Stimulated activated memory B cell treated with anti-CD40 and anti-IgM and Interleukin-4, amounts not matched to agents 10 μg/mL and 1 μg/mL and 100 μg/mL, for 72 hours (primary cell): ENCODE measurements at regions not wholly inside any gene's neighbourhood (a gene's known extent, or its start where the extent isn't known, plus 50 kb on each side); places are given as distances from the start of the nearest gene placed in this dataset.
"Not testable (repeated sequence)": the region's sequence is repeated elsewhere in the genome, so short reads cannot be mapped to it uniquely, and the experiment has no call there.

ENCODE experiments used
- ATAC-seq: fragments of 150-1000 bp; cut with Tn5 transposase; 2 replicates; pipeline ENCODE4 v1.10.0; 2021
- H3K27ac Mint-ChIP-seq: one replicate; pipeline ENCODE4 v1.8.0; 2022; ENCODE audit warnings: mild to moderate bottlenecking, mixed read lengths
- H3K27me3 Mint-ChIP-seq: one replicate; pipeline ENCODE4 v1.8.0; 2022; ENCODE audit warnings: mixed read lengths
- H3K36me3 Mint-ChIP-seq: one replicate; pipeline ENCODE4 v1.8.0; 2022; ENCODE audit warnings: mixed read lengths
- H3K4me1 Mint-ChIP-seq: one replicate; pipeline ENCODE4 v1.8.0; 2022; ENCODE audit warnings: mixed read lengths
- H3K4me3 Mint-ChIP-seq: one replicate; pipeline ENCODE4 v1.8.0; 2022; ENCODE audit warnings: mild to moderate bottlenecking, moderate library complexity, mixed read lengths
- H3K9me3 Mint-ChIP-seq: one replicate; pipeline ENCODE4 v1.8.0; 2022; ENCODE audit warnings: mixed read lengths

GRCh38 chr9:84054341-84055010, 73.9 kb downstream of the RMI1 start:
- Mint-ChIP-seq H3K27ac (no peak overlapping the region), H3K27me3 (peaks cover 27% of the 10 kb centered on the region), H3K36me3 (no peaks in the 10 kb centered on the region), H3K4me3 (no peak overlapping the region), H3K4me1 (no peaks in the 10 kb centered on the region), H3K9me3 (no peaks in the 10 kb centered on the region)
- ATAC-seq, result no peak

DNA sequence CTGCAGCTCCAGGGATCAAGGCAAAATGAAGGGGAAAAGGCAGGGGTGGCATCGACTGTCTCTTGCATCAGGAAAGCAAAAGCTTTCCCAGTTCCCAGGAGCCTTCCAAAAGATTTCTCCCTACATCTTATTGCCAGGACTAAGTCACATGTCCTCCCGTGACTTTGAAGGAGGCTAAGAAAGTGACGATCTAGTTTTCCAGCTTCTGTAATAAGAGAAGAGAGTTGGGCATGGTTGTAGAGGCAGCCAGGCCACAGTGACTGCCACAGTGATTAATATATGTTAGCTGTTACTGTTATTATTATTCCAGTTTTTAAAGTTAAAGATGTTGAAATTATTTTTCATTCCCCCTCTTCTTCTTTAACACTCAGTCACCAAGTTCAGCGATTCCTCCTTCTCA, 77.1 kb downstream of the RMI1 start:
- H3K27ac Mint-ChIP-seq, result no peak overlapping the region
- no peaks in the 10 kb centered on the region for H3K36me3 Mint-ChIP-seq
- no peak overlapping the region for H3K4me3 Mint-ChIP-seq
- no peaks in the 10 kb centered on the region for H3K4me1 Mint-ChIP-seq
- no peak for ATAC-seq
- H3K9me3 Mint-ChIP-seq, result no peaks in the 10 kb centered on the region
- peaks cover 26% of the 10 kb centered on the region for H3K27me3 Mint-ChIP-seq

DNA sequence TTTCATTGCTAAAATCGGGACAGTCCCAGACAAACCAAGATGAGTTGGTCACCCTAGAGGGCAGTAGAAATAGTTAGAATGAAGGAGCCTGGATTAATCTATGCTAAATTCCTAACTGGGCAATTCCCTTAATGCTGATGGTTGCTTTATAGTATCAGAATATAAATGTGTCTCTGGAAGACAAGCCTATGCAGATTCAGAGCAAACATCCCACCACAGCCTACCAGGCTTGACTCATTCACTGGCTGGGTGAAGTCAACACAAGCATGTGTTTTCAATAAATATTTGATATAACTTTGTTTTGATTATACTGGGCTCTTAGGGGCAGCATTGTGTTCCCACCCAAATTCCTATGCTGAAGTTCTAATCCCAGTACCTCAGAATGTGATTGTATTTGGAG, 79.3 kb downstream of the RMI1 start:
- Mint-ChIP-seq H3K9me3 (no peaks in the 10 kb centered on the region), H3K4me3 (no peak overlapping the region), H3K4me1 (no peaks in the 10 kb centered on the region), H3K27me3 (peaks cover 26% of the 10 kb centered on the region), H3K36me3 (no peaks in the 10 kb centered on the region), H3K27ac (no peak overlapping the region)
- no peak for ATAC-seq

- no peaks in the 10 kb centered on the region for H3K4me1 Mint-ChIP-seq
- peaks cover 26% of the 10 kb centered on the region for H3K27me3 Mint-ChIP-seq
- no peaks in the 10 kb centered on the region for H3K36me3 Mint-ChIP-seq
- H3K27ac Mint-ChIP-seq, result no peak overlapping the region
- no peak for ATAC-seq
- no peak overlapping the region for H3K4me3 Mint-ChIP-seq
- H3K9me3 Mint-ChIP-seq, result no peaks in the 10 kb centered on the region
These were observed 81.1 kb downstream of the RMI1 start for GRCh38 chr9:84061613-84062193.

DNA sequence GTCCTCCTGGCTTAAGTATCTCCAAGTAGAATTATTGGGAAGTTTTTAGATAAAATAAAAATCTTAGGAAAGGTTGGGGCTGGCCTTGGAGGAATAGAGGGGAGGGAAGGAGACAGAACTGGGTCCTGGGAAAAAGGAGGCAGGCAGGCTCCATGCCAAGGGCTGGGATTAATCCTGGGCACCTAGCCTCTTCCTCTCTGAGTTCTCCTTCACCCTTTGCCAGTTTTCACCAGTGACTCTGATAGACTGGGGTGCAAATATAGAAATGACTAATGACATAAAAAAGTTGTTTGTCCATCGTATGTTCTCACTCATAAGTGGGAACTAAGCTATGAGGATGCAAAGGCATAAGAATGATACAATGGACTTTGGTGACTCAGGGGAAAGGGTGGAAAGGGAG, 81.9 kb downstream of the RMI1 start:
- Mint-ChIP-seq H3K27ac (no peak overlapping the region), H3K36me3 (no peaks in the 10 kb centered on the region), H3K4me3 (no peak overlapping the region), H3K4me1 (no peaks in the 10 kb centered on the region), H3K27me3 (peaks cover 26% of the 10 kb centered on the region), H3K9me3 (no peaks in the 10 kb centered on the region)
- no peak for ATAC-seq

GRCh38 chr9:84067821-84068220, 87.2 kb downstream of the RMI1 start:
- H3K27ac Mint-ChIP-seq, result no peak overlapping the region
- H3K27me3 Mint-ChIP-seq, result no peaks in the 10 kb centered on the region
- no peaks in the 10 kb centered on the region for H3K36me3 Mint-ChIP-seq
- H3K4me3 Mint-ChIP-seq, result no peak overlapping the region
- no peaks in the 10 kb centered on the region for H3K9me3 Mint-ChIP-seq
- no peaks in the 10 kb centered on the region for H3K4me1 Mint-ChIP-seq
- ATAC-seq, result no peak

- Mint-ChIP-seq H3K9me3 (no peaks in the 10 kb centered on the region), H3K27me3 (no peaks in the 10 kb centered on the region), H3K27ac (no peak overlapping the region), H3K4me3 (no peak overlapping the region), H3K4me1 (no peaks in the 10 kb centered on the region), H3K36me3 (no peaks in the 10 kb centered on the region)
- no peak for ATAC-seq
These were observed 88.3 kb downstream of the RMI1 start for GRCh38 chr9:84068872-84069271.

- no peak overlapping the region for H3K27ac Mint-ChIP-seq
- no peak for ATAC-seq
- peaks cover 6% of the 10 kb centered on the region for H3K4me1 Mint-ChIP-seq
- no peak overlapping the region for H3K4me3 Mint-ChIP-seq
- no peaks in the 10 kb centered on the region for H3K36me3 Mint-ChIP-seq
- no peaks in the 10 kb centered on the region for H3K9me3 Mint-ChIP-seq
- peaks cover 8% of the 10 kb centered on the region for H3K27me3 Mint-ChIP-seq
These were observed 90.0 kb downstream of the RMI1 start for GRCh38 chr9:84070590-84070989.

DNA sequence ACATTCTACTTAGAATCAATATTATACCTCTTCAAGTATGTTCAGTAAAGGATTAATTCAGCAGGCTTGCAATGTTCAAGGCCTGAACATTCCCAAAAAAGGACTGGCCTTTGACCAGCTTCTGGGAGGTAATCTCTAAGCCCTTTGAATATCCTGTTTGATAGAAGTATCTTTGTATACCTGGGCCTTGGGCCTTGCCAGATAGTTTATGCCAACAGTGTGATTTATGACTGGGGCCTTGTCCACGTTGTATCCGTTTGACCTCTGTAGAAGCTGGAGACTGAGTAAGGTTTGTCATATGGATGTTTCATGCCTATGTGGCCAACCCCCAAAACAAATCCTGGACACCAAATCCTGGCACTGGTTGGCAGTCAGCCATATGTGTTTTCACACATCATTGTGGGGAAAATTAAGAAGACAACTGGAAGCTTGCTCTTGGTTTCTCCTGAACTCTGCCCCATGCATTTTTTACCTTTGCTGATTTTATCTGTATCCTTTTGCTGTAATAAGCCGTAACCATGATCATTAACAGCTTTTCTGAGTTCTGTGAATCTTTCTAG, 92.1 kb downstream of the RMI1 start:
- no peak overlapping the region for H3K4me3 Mint-ChIP-seq
- no peaks in the 10 kb centered on the region for H3K36me3 Mint-ChIP-seq
- no peak overlapping the region for H3K27ac Mint-ChIP-seq
- H3K9me3 Mint-ChIP-seq, result peaks cover 3% of the 10 kb centered on the region
- ATAC-seq, result no peak
- H3K27me3 Mint-ChIP-seq, result peaks cover 16% of the 10 kb centered on the region
- H3K4me1 Mint-ChIP-seq, result peaks cover 6% of the 10 kb centered on the region

DNA sequence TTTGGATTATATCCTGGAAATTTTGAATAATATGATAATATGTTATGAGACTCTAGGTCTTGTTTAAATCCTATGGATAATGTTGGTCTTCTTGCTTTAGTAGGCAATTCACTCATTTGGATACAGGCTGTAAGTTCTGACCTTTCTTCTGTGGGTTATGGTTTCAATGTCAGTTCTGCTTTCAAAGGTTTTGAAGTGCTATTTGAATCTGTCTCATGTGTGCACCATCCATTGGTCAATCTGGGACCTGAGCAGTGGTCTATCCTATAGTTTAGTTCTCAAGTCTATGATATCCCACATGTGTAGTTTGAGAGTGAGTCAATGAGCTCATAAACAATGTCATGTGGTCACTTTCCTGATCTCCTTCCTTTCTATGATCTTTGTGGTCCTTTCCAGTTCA, 94.4 kb downstream of the RMI1 start:
- Mint-ChIP-seq H3K27me3 (peaks cover 27% of the 10 kb centered on the region), H3K27ac (no peak overlapping the region), H3K4me1 (peaks cover 6% of the 10 kb centered on the region), H3K4me3 (no peak overlapping the region), H3K9me3 (peaks cover 6% of the 10 kb centered on the region), H3K36me3 (no peaks in the 10 kb centered on the region)
- ATAC-seq, result peak; percentile 72

- Mint-ChIP-seq H3K27me3 (peaks cover 27% of the 10 kb centered on the region), H3K27ac (no peak overlapping the region), H3K36me3 (no peaks in the 10 kb centered on the region), H3K4me3 (no peak overlapping the region), H3K4me1 (peaks cover 6% of the 10 kb centered on the region), H3K9me3 (peaks cover 6% of the 10 kb centered on the region)
- ATAC-seq, result no peak
These were observed 95.8 kb downstream of the RMI1 start for GRCh38 chr9:84076384-84076783.

DNA sequence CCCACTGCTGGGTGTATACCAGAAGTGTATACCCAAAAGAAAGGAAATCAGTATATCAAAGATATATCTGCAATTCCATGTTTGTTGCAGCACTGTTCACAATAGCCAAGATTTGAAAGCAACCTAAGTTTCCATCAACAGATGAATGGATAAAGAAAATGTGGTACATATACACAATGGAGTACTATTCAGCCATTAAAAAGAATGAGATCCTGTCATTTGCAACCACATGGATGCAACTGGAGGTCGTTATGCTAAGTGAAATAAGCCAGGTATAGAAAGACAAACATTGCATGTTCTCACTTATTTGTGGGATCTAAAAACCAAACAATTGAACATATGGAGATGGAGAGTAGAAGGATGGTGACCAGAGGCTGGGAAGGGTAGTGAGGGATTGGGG, 97.2 kb downstream of the RMI1 start:
- not testable (repeated sequence) for H3K4me1 Mint-ChIP-seq, H3K36me3 Mint-ChIP-seq, H3K4me3 Mint-ChIP-seq, H3K27ac Mint-ChIP-seq, ATAC-seq, H3K9me3 Mint-ChIP-seq
- peaks cover 27% of the 10 kb centered on the region for H3K27me3 Mint-ChIP-seq

DNA sequence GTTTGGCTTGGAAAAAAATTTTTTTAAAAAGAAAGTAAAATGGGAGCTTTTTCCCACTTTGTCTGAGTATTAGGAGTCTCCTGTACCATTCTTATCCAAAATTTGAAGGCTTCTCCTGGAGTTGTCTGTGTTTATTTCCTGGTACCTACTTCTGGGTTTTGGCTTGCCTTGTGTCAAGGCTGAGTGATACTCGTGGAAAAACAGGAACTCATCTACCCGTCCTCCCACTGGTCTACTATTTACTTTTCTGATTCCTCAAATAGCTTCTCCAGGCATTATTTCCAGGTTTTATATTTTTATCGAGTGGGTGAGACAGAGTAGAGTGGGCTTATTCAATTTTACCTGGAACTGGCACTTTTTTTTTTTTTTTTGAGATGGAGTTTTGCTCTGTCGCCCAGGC, 99.4 kb downstream of the RMI1 start:
- Mint-ChIP-seq H3K4me3 (no peak overlapping the region), H3K9me3 (peaks cover 6% of the 10 kb centered on the region), H3K27ac (no peak overlapping the region), H3K27me3 (peaks cover 20% of the 10 kb centered on the region), H3K4me1 (no peaks in the 10 kb centered on the region), H3K36me3 (no peaks in the 10 kb centered on the region)
- no peak for ATAC-seq

DNA sequence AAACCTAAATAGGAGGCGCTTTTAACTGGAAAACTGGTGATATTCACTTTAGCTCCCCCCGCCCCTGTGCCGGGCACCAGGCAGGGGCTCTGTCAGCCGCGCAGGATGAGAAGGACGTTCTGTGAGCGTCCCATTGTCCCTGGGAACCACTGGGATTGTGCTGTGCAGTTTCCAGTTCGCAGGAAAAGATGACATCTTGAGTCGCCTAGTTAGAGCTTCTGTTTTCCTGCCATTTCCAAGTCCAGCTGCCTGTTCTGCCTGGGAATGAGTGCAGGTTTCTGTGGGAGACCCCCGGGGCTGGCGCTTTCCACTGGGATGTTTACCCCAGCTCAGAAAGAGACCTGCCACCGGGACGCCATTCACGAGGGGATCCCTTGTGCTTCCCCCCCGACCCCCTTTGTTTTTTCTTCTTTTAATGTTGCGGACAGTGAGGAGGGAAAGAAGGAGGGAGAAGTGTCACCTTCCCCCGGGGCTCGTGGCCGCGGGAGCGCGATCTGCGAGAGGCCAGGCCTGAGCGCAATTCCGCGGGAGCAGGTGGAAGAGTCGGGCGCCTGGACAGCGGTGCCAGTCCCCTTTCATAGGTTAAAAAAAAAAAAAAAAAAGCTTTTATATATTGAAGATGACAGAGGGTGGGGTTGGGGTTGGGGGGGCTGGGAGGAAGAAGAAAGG, 121.5 kb downstream of the RMI1 start:
- Mint-ChIP-seq H3K4me1 (no peaks in the 10 kb centered on the region), H3K36me3 (no peaks in the 10 kb centered on the region), H3K4me3 (no peak overlapping the region), H3K27me3 (peaks cover 42% of the 10 kb centered on the region), H3K9me3 (no peaks in the 10 kb centered on the region), H3K27ac (no peak overlapping the region)
- no peak for ATAC-seq

DNA sequence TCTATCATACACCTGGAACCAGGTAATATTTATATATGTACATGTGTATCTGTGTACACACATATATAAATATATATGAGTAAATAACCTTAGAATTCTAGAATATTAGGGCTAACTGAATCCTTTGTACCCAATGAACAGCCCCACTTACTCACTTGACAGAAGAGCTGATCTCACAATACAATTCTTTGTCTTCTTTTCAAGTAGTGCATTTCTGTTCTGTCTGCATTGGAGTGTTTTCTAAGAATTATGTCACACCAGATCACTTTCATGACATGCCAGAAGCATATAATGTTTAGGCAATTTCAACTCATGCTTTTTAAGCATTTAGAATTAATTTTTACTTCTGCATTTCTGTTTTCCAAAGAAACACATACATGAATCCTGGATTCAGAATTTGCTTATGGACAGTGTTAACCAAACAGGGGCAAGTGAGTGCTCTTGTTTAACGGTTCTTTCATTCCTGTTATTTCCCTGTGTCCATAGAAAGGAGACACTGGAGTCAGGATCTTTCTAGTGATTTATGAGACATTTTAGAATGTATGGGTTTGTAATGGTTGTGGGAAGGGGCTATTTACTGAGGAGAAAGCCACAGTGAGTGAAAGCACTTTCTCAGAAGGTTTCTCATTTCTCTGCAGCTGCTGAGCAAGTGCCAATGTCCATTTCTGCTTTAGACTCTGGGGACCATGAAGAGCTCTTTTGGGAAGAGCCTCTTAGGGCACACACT, 123.2 kb downstream of the RMI1 start:
- Mint-ChIP-seq H3K36me3 (no peaks in the 10 kb centered on the region), H3K9me3 (no peaks in the 10 kb centered on the region), H3K4me3 (no peak overlapping the region), H3K27me3 (peaks cover 59% of the 10 kb centered on the region), H3K4me1 (no peaks in the 10 kb centered on the region), H3K27ac (no peak overlapping the region)
- ATAC-seq, result no peak
